ENCODE measurements at regions not wholly inside any gene's neighbourhood (a gene's known extent, or its start where the extent isn't known, plus 50 kb on each side); places are given as distances from the start of the nearest gene placed in this dataset.
"Not testable (repeated sequence)": the region's sequence is repeated elsewhere in the genome, so short reads cannot be mapped to it uniquely, and the experiment has no call there.

- no peak for DNase-seq
Observed at GRCh38 chr14:45972416-45972815, 679.2 kb downstream of the RPL10L start.

GRCh38 chr14:45970621-45971020, 681.0 kb downstream of the RPL10L start:
- DNase-seq, result no peak

- DNase-seq, result no peak
Observed at GRCh38 chr14:45968037-45968436, 683.5 kb downstream of the RPL10L start.

GRCh38 chr14:45949479-45949878, 696.5 kb upstream of the MIS18BP1 start:
- no peak for DNase-seq

GRCh38 chr14:45947830-45948229, 694.8 kb upstream of the MIS18BP1 start:
- no peak for DNase-seq

DNA sequence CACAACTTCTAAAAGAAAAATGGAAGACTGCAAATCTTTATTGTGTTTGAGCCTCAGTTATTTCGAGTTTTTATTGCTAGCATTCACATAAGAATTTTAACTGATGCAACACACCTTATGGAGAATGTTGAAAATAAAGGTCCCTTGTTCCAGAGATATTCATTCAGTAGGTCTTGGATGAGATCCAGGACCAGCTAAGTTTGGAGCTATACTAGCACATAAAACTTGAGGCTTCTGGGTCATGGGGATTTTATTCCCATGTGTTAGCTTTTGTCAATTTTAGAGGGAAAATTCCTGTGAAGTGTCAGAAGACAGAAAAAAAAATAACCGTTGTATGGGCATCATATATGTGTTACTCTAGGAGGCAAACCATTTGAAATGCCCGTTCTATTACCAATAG, 693.2 kb upstream of the MIS18BP1 start:
- DNase-seq, result no peak

DNA sequence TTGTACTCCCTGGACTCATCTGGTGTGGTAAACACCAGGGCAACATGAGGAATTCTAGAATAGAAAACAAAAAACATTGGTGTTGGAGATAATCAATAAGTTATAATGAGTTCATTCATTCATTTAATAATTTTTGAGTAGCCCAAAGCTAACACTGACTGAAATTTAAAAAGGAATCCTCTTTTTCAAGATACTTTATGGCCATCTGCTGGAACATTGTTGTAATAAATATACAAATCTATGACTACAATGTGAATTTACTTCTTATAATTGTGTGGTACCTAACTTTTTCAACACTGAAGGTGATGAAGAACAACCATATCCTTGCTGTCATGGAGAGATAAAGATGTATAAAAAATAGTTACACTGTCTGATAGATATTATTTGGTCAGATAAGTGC, 687.3 kb upstream of the MIS18BP1 start:
- no peak for DNase-seq

DNA sequence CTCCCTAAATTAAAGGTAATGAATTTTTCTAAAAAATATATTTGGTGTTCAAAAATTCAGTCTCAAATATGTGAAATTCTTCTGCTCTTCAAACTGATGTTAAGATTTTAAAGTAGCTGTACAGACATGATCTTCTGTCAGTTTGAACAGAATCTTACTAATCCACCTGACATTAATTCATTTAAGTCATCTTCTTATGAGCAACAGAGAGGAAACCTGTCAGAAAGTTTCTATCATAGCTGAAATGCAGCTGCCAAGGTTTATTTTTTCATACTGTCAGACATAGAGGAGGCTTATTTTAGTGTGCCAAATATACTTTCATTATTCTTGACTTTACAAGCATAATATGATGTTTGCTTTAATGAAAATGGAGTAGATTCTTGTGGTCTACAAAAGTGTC, 686.6 kb upstream of the MIS18BP1 start:
- no peak for DNase-seq

- DNase-seq, result not testable (repeated sequence)
Observed at GRCh38 chr14:45919995-45920394, 667.0 kb upstream of the MIS18BP1 start.

DNA sequence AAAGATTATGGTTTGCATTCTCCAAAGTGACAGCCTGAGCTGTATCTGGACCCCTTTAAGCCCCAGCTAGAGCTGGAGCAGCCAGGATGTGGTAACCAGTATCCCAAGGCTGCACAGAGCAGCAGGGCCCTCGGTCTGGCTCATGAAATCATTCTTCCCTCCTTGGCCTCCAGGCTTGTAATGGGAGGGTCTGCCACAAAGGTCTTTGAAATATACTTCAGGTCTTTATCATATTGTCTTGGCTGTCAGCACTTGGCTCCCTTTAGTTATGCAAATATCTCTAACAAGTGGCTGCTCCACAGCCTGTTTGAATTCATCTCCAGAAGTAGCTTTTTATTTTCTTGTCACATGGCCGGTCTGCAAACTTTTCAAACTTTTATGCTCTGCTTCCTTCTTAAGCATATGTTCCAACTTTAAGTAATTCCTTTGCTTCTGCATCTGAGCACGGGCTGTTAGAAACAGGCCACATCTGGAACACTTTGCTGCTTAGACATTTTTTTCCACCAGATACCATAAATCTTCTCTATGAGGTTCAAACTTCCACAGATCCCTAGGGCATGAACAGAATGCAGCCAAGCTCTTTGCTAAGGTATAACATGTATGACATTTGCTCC, 663.4 kb upstream of the MIS18BP1 start:
- DNase-seq, result no peak

GRCh38 chr14:45907782-45908181, 654.8 kb upstream of the MIS18BP1 start:
- no peak for DNase-seq

GRCh38 chr14:45906257-45906656, 653.3 kb upstream of the MIS18BP1 start:
- no peak for DNase-seq

- DNase-seq, result no peak
Observed at GRCh38 chr14:45905672-45906071, 652.7 kb upstream of the MIS18BP1 start.

DNA sequence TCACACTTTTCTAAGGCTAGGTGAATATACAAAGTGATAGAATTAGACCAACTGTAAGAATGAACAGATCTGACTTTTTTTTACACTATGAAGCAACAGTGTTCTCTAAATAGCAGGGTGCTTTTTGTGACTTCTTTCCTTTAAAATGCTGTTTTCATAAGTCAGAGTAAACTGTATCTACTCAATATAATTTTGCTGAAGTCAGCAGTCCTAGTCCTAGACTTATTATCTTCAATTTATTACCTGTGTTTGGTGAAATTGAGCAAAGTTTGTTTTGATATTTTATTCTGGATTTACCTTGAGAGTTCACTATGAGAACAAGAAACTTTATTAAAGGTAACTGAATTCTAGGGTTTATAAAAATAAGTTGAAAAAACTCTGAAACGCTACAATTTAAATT, 651.3 kb upstream of the MIS18BP1 start:
- no peak for DNase-seq

GRCh38 chr14:45902241-45902640, 649.2 kb upstream of the MIS18BP1 start:
- no peak for DNase-seq

DNA sequence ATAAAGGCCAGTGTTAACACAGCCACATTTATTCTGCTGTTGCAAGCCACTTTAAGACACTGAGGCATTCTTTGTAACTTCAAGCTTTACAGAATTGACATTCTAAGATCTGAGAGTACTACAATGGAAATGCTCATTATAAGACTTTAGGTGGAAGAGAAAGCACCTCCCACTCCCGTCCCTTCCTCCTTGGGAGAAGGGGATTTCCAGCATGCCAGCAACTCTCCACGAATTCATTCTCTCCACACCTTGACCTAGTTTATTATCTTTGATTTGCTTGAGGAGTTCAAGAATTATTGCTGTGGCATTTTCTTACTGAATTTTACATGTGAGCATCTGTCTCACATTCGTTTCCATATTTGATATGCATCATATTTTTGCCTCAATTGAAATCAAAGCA, 644.4 kb upstream of the MIS18BP1 start:
- no peak for DNase-seq

GRCh38 chr14:45893127-45893526, 640.1 kb upstream of the MIS18BP1 start:
- no peak for DNase-seq

- DNase-seq, result peak; percentile 78
Observed at GRCh38 chr14:45891417-45892080, 638.5 kb upstream of the MIS18BP1 start.

DNA sequence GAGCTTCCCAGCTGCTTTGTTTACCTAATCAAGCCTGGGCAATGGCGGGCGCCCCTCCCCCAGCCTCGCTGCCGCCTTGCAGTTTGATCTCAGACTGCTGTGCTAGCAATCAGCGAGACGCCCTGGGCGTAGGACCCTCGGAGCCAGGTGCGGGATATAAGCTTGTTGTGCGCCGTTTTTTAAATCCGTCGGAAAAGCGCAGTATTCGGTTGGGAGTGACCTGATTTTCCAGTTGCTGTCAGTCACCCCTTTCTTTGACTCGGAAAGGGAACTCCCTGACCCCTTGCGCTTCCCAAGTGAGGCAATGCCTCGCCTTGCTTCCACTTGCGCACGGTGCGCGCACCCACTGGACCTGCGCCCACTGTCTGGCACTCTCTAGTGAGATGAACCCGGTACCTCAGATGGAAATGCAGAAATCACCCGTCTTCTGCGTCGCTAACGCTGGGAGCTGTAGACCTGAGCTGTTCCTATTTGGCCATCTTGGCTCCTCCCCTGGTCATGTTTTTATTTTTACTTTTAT, 635.8 kb upstream of the MIS18BP1 start:
- DNase-seq, result not testable (repeated sequence)

DNA sequence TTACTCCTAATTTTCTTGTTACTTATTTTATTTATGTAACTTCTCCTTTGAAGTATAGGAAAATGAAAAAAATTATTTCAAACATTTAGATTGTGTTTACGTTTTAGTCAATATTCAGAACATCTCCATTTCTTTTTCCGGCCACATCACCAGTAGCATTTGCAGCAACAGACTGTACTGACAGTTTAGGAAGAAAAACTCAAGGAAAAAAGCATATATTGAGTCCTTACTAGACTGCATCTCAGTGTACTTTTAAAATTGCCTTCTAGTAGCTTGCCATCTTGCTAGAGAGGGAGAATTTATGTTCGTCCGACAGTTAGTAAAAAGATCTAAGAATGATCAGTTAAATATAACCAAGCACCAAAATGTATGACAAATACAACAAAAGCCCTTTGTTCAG, 625.0 kb upstream of the MIS18BP1 start:
- DNase-seq, result no peak

- DNase-seq, result no peak
Observed at GRCh38 chr14:45868863-45869262, 615.9 kb upstream of the MIS18BP1 start.

DNA sequence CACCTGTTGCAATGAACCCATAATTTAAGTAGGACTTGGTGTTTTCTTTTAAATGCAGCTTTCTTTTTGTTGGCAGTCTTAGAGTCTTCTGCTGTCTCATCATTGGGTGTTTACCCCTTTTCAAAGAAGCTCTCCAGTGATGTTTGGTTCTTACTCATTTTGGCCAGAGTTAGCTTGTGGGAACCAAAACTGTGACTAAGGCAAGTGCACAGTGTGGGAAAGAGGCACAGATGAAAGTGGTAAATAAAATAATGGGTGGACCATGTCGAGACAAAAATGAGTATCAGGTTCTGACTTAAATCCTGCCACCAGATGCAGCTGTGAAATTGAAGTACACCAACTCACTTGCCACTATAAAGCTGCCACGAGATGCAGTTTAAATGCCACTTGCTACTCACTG, 615.4 kb upstream of the MIS18BP1 start:
- DNase-seq, result no peak

DNA sequence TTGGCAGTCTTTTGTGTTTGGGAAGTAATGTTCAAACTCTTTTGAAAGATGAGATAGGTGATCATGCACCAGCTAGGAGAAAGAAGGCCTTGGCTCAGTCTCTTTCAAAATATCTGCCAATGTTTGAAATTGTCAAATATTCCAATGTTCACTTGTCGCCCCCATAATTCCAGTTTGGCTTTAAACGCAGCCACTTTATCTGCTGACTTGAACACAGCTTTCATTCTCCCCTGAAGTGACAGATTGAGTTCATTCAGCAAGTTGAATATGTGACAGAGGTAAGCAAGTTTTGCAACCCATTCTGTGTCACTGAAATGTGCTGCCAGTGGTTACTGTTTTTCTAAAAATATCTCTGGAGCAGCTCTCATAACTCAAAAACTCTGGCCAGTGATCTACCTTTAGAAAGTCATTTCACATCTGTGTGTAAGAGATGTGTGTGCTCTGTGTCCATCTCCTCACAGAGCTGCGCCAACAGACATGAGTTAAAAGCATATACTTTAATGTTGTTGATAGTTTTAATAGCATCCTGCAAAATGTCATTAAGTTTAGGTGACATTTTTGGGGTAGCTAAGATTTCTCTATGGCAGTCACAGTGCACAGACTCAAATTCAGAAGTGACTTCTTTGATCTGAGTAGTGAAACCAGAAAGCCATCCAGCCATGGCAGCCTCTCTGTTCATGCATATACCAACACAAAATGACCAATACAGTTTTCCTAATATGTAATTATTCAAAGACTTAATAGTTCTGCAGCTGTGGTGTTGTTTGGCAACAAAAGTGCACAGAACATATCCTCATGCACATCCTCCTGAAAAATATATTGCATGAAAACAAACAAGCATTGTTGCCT, 614.3 kb upstream of the MIS18BP1 start:
- no peak for DNase-seq

DNA sequence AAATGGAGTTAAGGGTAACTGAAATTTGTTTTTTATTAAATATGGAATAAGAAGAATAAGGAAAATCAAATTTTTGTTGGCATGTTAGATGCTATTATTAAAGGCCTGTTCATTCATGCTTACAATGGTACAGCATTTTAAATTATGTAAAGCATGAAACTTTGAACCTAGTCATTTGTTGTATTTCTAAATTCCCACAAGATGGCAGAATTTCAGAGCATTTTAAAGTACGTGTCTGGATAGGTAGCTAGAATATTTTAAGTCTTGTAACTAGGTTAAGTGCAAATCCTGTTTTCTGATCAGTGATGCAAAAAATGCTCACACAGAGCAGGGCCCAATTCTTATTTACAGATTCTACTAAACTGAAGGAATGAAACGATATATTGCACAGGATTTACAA, 585.6 kb upstream of the MIS18BP1 start:
- DNase-seq, result no peak

All from NCI-H2029 (cell line).